IPS-11a (cell line): ENCODE measurements at regions not wholly inside any gene's neighbourhood (a gene's known extent, or its start where the extent isn't known, plus 50 kb on each side); places are given as distances from the start of the nearest gene placed in this dataset.

Experiments used
- H3K4me3 ChIP-seq: one replicate; pipeline ENCODE4 v1.5.1; 2013; ENCODE audit warnings: low read depth, low read length, control low read depth

GRCh38 chr3:99016452-99016851 lies 115.0 kb upstream of the DCBLD2 start:
- no peak overlapping the region for H3K4me3 ChIP-seq

GRCh38 chr3:99013777-99014315 lies 112.4 kb upstream of the DCBLD2 start:
- H3K4me3 ChIP-seq = no peak overlapping the region

GRCh38 chr3:99013077-99013476 lies 111.6 kb upstream of the DCBLD2 start:
- no peak overlapping the region for H3K4me3 ChIP-seq

GRCh38 chr3:99012051-99012450 lies 110.6 kb upstream of the DCBLD2 start:
- no peak overlapping the region for H3K4me3 ChIP-seq

- no peak overlapping the region for H3K4me3 ChIP-seq
Observed at GRCh38 chr3:99009851-99010250, 108.4 kb upstream of the DCBLD2 start.

- no peak overlapping the region for H3K4me3 ChIP-seq
Observed at GRCh38 chr3:99006686-99007085, 105.2 kb upstream of the DCBLD2 start.

- H3K4me3 ChIP-seq = no peak overlapping the region
Observed at GRCh38 chr3:98999675-99000074, 98.2 kb upstream of the DCBLD2 start.

GRCh38 chr3:98994128-98994762 lies 92.8 kb upstream of the DCBLD2 start:
- no peak overlapping the region for H3K4me3 ChIP-seq

- H3K4me3 ChIP-seq = no peak overlapping the region
Observed at GRCh38 chr3:98991393-98991792, 89.9 kb upstream of the DCBLD2 start.

- no peak overlapping the region for H3K4me3 ChIP-seq
Observed at GRCh38 chr3:98990657-98991056, 89.2 kb upstream of the DCBLD2 start.

- H3K4me3 ChIP-seq = no peak overlapping the region
Observed at GRCh38 chr3:98986073-98986472, 84.6 kb upstream of the DCBLD2 start.

GRCh38 chr3:98985431-98985830 lies 83.9 kb upstream of the DCBLD2 start:
- H3K4me3 ChIP-seq = no peak overlapping the region

GRCh38 chr3:98984024-98984423 lies 82.5 kb upstream of the DCBLD2 start:
- no peak overlapping the region for H3K4me3 ChIP-seq

- H3K4me3 ChIP-seq = no peak overlapping the region
Observed at GRCh38 chr3:98982351-98982750, 80.9 kb upstream of the DCBLD2 start.

GRCh38 chr3:98980915-98981596 lies 79.6 kb upstream of the DCBLD2 start:
- no peak overlapping the region for H3K4me3 ChIP-seq

GRCh38 chr3:98979296-98979695 lies 77.8 kb upstream of the DCBLD2 start:
- H3K4me3 ChIP-seq = no peak overlapping the region

- H3K4me3 ChIP-seq = no peak overlapping the region
Observed at GRCh38 chr3:98978068-98978811, 76.7 kb upstream of the DCBLD2 start.

- no peak overlapping the region for H3K4me3 ChIP-seq
Observed at GRCh38 chr3:98977520-98977919, 76.0 kb upstream of the DCBLD2 start.

- H3K4me3 ChIP-seq = no peak overlapping the region
Observed at GRCh38 chr3:98974442-98974841, 72.9 kb upstream of the DCBLD2 start.

GRCh38 chr3:98972720-98973119 lies 71.2 kb upstream of the DCBLD2 start:
- no peak overlapping the region for H3K4me3 ChIP-seq

GRCh38 chr3:98972155-98972554 lies 70.7 kb upstream of the DCBLD2 start:
- H3K4me3 ChIP-seq = no peak overlapping the region

GRCh38 chr3:98971169-98971681 lies 69.7 kb upstream of the DCBLD2 start:
- no peak overlapping the region for H3K4me3 ChIP-seq
